Hepatocyte (in vitro differentiated cells): ENCODE measurements at regions not wholly inside any gene's neighbourhood (a gene's known extent, or its start where the extent isn't known, plus 50 kb on each side); places are given as distances from the start of the nearest gene placed in this dataset.

ENCODE experiments used
- DNase-seq: peaks from one replicate; pipeline ENCODE4 v3.0.0-alpha.2; 2016; ENCODE audit warnings: low spot score
- H2AFZ ChIP-seq: fragments of 200-600 bp; sonication (generic); 2 replicates; pipeline ENCODE4 v1.6.0; 2016; ENCODE audit warnings: antibody characterized with exemption, mild to moderate bottlenecking
- H3K27ac ChIP-seq: fragments of 200-600 bp; sonication (generic); 2 replicates; pipeline ENCODE4 v1.5.1; 2016; ENCODE audit warnings: mild to moderate bottlenecking
- H3K27me3 ChIP-seq: fragments of 200-600 bp; sonication (generic); 2 replicates; pipeline ENCODE4 v1.6.1; 2016
- H3K36me3 ChIP-seq: fragments of 200-600 bp; sonication (generic); replicated peaks from 2 replicates; pipeline ENCODE4 v1.5.1; 2016; ENCODE audit warnings: low read depth; ENCODE audit not compliant: insufficient read depth
- H3K4me1 ChIP-seq: fragments of 200-600 bp; sonication (generic); 2 replicates; pipeline ENCODE4 v1.5.1; 2016; ENCODE audit warnings: mild to moderate bottlenecking, moderate library complexity; ENCODE audit not compliant: insufficient read depth
- H3K4me2 ChIP-seq: fragments of 200-600 bp; sonication (generic); 2 replicates; pipeline ENCODE4 v1.6.0; 2016
- H3K4me3 ChIP-seq: fragments of 200-600 bp; sonication (generic); 2 replicates; pipeline ENCODE4 v1.5.1; 2016; ENCODE audit warnings: mild to moderate bottlenecking
- H3K79me2 ChIP-seq: fragments of 200-600 bp; sonication (generic); 2 replicates; pipeline ENCODE4 v1.6.0; 2017; ENCODE audit warnings: mild to moderate bottlenecking
- H3K9me2 ChIP-seq: fragments of 200-600 bp; sonication (generic); replicated peaks from 2 replicates; pipeline ENCODE4 v1.6.0; 2017; ENCODE audit warnings: mild to moderate bottlenecking; ENCODE audit not compliant: insufficient read depth
- H3K9me3 ChIP-seq: fragments of 200-600 bp; sonication (generic); 2 replicates; pipeline ENCODE4 v1.5.1; 2016; ENCODE audit warnings: low read depth, mild to moderate bottlenecking
- H4K20me1 ChIP-seq: fragments of 200-600 bp; sonication (generic); 2 replicates; pipeline ENCODE4 v1.6.0; 2016; ENCODE audit warnings: mild to moderate bottlenecking; ENCODE audit not compliant: insufficient read depth, poor library complexity, severe bottlenecking
- CTCF ChIP-seq: fragments of 200-600 bp; sonication (generic); IDR thresholded peaks from 2 replicates; pipeline ENCODE4 v1.5.1; 2016; ENCODE audit warnings: antibody characterized with exemption, mild to moderate bottlenecking; ENCODE audit not compliant: poor library complexity
- EZH2 ChIP-seq: fragments of 200-600 bp; sonication (generic); IDR thresholded peaks from 2 replicates; pipeline ENCODE4 v1.6.1; 2016; ENCODE audit warnings: antibody characterized with exemption, mild to moderate bottlenecking, borderline replicate concordance
- EZH2phosphoT487 ChIP-seq: fragments of 200-600 bp; sonication (generic); IDR thresholded peaks from one replicate; pipeline ENCODE4 v1.6.1; 2018; ENCODE audit warnings: antibody characterized with exemption, mild to moderate bottlenecking, low read depth, moderate library complexity; ENCODE audit not compliant: unreplicated experiment, severe bottlenecking
- WGBS: methylation state at CpG from one replicate; pipeline ENCODE4 v1.1.6; 2016; ENCODE audit warnings: low lambda C conversion rate; ENCODE audit errors: missing lambda C conversion rate; 5-methylcytosine and 5-hydroxymethylcytosine counted together

- no peak overlapping the region for H2AFZ ChIP-seq
These were observed 309.1 kb downstream of the MYCN start for GRCh38 chr2:16249246-16250055.

GRCh38 chr2:16248571-16249105, 308.3 kb downstream of the MYCN start:
- no peaks in the 10 kb centered on the region for H3K27me3 ChIP-seq
- no peaks in the 10 kb centered on the region for H3K79me2 ChIP-seq
- no peak overlapping the region for H3K4me2 ChIP-seq
- TF ChIP-seq CTCF, result no peak
- no peak for TF ChIP-seq EZH2
- no peak for TF ChIP-seq EZH2phosphoT487
- H3K36me3 ChIP-seq, result no peaks in the 10 kb centered on the region
- no peak overlapping the region for H3K27ac ChIP-seq
- H3K4me3 ChIP-seq, result no peak overlapping the region
- peaks cover 5% of the 10 kb centered on the region for H3K4me1 ChIP-seq
- no peak for DNase-seq
- H3K9me2 ChIP-seq, result no peaks in the 10 kb centered on the region
- WGBS, result 72% methylated on average over 5 of the region's 5 CpGs
- H4K20me1 ChIP-seq, result no peaks in the 10 kb centered on the region
- no peaks in the 10 kb centered on the region for H3K9me3 ChIP-seq
- H2AFZ ChIP-seq, result no peak overlapping the region

More at GRCh38 chr2:16249246-16250055, 309.1 kb downstream of the MYCN start:
- H3K4me1 ChIP-seq, result peaks cover 5% of the 10 kb centered on the region
- no peaks in the 10 kb centered on the region for H3K9me3 ChIP-seq
- WGBS, result 66% methylated on average over 22 of the region's 22 CpGs
- H3K4me2 ChIP-seq, result no peak overlapping the region
- no peaks in the 10 kb centered on the region for H3K27me3 ChIP-seq
- H4K20me1 ChIP-seq, result no peaks in the 10 kb centered on the region
- no peak for DNase-seq
- TF ChIP-seq EZH2 (no peak), CTCF (no peak), EZH2phosphoT487 (no peak)
- no peaks in the 10 kb centered on the region for H3K79me2 ChIP-seq
- no peak overlapping the region for H3K4me3 ChIP-seq
- H3K36me3 ChIP-seq, result no peaks in the 10 kb centered on the region
- no peak overlapping the region for H3K27ac ChIP-seq
- H3K9me2 ChIP-seq, result no peaks in the 10 kb centered on the region

- Histone ChIP-seq H4K20me1 (no peaks in the 10 kb centered on the region), H3K9me2 (no peaks in the 10 kb centered on the region), H3K27ac (no peak overlapping the region), H3K36me3 (no peaks in the 10 kb centered on the region), H2AFZ (no peak overlapping the region), H3K27me3 (no peaks in the 10 kb centered on the region), H3K79me2 (no peaks in the 10 kb centered on the region), H3K4me2 (no peak overlapping the region), H3K4me1 (peaks cover 5% of the 10 kb centered on the region), H3K9me3 (no peaks in the 10 kb centered on the region), H3K4me3 (no peak overlapping the region)
- no peak for DNase-seq
- 83% methylated on average over 5 of the region's 5 CpGs for WGBS
- TF ChIP-seq EZH2phosphoT487 (no peak), EZH2 (no peak), CTCF (no peak)
These were observed 307.2 kb downstream of the MYCN start for GRCh38 chr2:16247326-16248122.
